GM21381 (cell line): ENCODE measurements at regions not wholly inside any gene's neighbourhood (a gene's known extent, or its start where the extent isn't known, plus 50 kb on each side); places are given as distances from the start of the nearest gene placed in this dataset.
"Not testable (repeated sequence)": the region's sequence is repeated elsewhere in the genome, so short reads cannot be mapped to it uniquely, and the experiment has no call there.

ENCODE experiments used
- ATAC-seq: cut with Tn5 transposase; IDR thresholded peaks from one replicate; pipeline ENCODE4 v1.9.1; 2021; ENCODE audit warnings: mild to moderate bottlenecking, moderate library complexity; ENCODE audit not compliant: unreplicated experiment

DNA sequence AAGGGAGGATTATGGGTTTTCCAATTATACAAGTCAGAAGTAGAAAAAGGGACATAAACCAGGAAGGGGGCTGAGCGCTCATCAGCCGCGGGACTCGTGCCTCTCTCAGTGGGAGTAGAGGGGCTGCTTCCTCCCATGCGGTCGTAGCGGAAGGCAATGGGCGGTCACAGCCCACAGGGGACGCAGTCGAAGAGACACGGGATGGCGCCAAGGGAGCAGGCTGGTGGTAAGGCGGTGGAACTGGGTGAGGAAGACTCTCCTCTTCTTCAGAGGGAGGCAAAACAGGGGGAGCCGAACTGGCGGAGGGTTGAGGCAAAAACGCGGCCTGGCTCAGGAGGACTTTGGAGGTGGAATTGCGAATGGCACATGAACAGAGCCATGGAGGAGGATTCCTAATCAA, 677.7 kb downstream of the TMEM121 start:
- no peak for ATAC-seq

DNA sequence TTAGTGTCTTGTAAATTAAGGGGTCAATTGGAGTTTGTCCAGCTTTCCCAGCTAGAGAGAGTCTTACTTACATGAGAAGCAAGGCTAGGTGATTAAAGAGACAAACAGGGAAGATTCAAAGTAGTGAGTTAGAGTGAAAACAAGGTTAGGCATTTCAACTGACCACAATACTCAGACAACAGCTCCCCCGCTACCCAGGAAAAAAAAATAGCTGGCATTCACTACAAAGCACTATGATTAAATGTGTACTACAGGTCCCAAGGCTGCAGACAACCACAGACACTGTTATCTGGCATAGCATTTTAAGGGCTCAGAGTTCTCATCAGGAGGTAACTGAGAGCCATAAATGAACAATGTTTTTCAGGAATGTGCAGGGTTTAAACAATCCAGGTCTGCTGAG, 680.9 kb downstream of the TMEM121 start:
- no peak for ATAC-seq

DNA sequence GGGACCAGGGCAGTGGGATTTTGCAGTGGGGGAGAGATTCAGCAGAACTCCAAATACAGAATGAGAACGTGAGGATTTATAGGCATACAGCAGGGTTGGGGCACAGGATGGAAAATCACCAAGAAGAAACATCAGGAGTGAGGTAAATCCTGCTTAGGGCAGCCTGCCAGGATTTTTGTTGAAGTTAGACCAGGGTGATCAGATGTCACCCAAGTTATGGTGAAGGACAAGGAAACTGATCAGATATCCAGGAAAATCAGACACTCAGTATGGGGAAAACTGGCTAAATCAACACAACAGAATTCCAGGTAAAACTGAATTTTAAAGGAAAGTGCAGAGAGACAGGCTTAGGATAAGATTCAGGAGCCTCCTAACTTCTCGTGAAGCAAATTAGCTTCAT, 682.4 kb downstream of the TMEM121 start:
- no peak for ATAC-seq

DNA sequence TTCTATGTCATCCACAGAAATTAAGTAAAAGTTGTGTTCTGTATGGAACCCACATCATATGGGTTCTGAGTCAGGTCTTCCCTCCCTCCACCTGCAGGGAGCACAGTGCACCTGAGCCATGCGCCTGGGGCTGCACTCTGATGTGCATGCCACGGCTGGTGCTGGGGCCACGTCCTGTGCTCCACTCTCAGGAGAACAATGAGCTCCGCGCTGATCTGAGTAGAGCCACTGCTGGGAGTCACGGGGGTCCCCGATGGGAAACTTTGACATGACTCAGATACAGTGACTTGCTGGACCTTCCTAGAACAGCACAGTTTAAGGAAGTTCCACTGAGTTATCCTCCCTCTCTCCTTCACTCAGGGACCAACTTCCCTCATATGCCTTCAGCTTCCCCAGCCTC, 683.4 kb downstream of the TMEM121 start:
- ATAC-seq: no peak

DNA sequence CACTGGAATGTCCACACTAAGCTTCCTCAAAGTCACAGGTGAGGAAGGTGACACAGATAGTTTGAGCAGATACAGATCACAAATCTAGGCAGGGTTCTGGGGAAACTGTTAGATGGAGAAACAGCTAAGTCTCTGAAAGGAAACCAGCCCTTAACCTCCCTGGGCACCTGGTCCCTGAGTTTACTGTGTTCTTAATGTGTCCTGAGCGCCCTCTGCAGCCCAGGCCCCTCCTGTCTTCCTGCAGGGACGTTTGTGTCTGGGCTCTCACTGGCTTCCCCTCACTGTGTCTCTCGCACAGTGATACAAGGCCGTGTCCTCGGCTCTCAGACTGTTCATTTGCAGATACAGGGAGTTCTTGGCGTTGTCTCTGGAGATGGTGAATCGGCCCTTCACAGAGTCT, 684.3 kb downstream of the TMEM121 start:
- ATAC-seq: no peak

DNA sequence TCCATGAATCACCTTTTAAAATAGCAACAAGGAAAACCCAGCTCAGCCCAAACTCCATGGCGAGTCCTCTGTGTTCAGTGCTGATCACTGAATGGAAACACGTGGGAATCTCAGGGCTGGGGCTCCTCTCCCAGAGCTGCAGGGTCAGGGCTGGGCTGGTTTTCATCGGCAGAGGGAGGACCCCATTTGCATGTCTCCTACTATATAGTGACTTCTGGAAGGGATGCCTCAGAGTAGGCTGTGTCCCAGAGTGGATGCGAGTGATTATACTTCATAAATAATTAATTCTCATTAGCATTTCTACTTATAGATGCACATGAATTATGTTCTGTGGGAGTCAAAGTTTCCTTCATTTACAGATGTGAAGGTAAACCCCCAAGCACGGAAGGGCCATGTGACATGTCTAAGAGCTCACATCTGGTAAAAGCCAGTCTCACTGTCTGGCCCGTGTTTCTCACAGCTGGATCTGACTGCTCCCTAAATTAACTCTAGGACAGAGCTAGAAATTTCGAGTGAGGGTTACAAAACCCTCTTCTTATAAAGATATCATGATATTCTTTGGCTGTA, 685.0 kb downstream of the TMEM121 start:
- ATAC-seq: no peak

DNA sequence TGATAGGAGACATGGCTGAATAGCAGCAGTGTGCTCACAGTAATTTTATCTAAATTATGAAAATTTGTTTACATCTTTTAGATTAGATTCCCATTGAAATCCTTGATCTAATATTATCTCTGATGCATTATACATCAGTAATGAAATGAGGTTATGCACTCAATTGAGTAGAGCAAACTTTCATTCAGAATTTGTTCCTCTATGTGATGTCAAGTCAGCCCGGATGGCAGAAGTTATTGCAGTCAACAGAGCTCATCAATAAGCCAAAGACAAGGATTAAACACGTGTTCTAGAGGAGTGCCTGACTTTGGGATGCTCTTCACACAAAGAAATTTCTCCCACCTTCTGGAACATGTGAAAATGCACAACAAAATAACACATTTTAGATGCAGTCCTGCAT, 688.8 kb downstream of the TMEM121 start:
- ATAC-seq: no peak

DNA sequence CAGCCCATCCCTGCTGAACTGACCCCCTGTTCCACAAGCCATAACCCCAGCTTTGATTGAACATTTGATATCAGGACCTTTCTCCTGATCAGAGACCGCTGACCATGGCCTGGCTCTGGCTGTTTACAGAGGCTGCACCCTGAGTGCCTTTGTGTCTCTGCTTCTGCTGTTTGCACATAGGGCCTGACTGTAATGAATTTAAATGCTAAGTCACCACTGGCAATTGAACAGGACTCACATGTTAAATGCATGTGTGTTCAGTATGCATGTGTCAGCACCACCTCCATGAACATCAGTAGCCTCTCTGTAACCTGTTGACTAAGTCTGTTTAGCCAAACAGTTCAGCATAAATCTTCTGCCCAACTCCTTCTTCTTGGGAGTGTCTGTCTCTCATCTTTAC, 690.3 kb downstream of the TMEM121 start:
- no peak for ATAC-seq

DNA sequence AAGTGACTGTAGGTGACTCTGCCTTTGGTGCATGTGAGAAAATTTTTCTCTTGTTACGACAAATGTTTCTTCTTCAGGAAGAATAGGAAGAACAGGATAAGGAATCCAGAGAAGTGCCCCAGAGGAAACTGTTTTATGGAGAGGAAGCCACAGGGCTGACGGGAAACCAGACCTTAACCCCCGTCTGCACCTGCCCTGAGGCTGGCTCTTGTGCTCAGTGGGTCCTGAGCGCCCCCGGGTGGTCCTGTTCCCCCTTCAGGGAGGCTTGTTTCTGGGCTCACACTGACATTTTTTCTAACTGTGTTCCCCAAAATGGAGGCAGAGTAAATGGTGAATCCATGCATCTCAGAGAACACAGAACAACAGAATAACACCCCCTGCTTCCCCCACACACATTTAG, 691.8 kb downstream of the TMEM121 start:
- no peak for ATAC-seq

DNA sequence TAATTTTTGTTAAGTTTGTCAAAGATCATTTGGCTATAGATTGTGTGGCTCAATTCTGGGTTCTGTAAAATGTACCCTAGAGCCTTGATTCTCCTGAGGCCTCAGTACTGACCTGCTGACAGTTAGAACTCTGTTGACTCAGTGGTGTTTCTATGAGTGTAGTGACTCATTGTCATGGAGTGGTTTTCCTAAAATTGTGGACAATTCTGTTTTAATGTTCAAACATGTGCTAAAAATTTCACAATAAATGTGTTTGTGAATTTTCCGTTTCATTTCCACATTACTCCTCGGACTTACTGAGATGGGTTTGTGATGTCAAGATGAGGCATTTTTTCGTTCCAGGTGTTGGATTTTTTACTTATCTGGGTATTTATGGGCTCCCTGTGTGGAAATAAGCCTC, 695.9 kb downstream of the TMEM121 start:
- ATAC-seq: no peak

DNA sequence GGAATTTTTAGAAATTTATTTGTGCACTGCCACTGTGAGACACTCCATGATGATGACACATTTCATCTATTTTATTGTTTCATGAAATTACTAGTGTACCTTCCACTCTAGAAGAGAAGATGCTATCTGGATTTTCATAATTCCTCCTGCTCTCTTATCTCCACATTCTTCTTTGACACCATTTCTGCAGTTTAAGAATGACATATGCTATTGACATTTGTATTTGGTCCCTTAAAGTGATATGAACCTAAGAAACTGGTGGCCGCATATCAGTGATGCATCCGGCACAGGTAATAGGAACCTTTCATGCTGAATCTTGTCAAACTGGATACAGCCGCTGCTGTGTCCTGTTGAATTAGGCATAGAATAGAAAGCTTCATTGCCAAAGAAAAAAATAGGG, 696.3 kb downstream of the TMEM121 start:
- ATAC-seq: no peak

DNA sequence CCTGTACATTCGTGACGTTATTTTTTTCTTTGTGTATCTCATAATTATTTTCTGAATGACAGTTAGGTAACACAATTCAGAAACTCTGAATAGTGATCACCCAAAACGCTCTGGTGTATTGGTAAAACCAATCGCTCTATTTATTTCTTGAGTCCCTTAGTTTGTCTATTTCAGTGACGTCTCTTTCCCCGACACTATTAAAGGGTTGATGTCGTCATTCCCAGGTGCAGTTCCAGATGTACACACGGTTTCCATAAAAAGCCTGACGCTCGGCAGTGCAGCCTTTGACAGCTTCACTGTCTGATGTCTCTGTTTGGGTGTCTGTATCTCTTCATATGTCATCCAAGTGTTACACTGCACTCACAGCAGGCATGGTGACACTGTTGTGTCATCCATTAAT, 701.4 kb downstream of the TMEM121 start:
- ATAC-seq: no peak

DNA sequence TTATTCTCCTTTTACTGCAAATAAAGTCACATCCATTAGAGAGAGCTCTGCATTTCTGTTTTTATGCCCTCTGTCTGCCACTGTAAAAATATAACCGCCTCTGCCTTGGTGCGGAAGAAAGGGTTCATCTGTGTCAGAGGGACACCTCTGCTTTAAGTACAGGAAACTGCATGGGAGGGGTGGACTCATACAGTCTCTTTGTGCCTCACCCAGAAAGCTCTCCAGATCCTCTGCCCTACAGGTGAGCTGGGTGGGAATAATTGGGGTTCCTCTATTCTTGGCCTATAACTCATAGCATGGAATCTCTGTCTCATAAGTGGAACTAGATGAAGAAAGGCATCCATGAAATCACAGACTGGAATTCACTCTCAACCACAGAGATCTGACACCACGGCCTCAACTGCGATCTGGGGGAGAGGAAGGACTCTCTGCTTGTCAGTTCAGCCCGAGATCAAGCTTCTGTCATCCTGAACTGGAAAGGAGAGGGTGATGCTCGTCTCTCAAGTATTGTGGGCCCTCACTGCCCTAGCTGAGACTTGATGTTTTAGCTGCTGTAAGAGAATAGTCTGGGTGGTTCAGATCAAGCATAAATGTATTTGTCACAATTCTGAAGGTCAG, 702.3 kb downstream of the TMEM121 start:
- ATAC-seq: no peak

DNA sequence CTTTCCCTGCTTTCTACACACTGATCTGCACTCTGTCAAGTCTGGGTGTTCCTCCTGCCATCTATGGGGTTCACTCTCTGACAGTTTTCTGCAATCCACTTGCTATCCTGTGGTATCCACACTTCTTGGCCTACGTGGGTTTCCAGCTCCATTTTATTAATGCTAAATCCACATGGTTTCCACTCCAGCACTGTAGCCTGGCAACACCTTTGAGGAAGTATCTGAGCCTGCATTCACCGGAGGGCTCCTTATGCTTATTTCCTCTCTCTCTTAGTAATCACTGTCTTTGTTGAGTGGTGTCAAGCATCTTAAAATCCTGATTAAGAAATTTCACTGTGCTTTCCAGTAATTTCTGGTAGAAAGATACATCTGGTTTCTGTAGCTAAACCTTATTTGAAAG, 703.7 kb downstream of the TMEM121 start:
- ATAC-seq: no peak

DNA sequence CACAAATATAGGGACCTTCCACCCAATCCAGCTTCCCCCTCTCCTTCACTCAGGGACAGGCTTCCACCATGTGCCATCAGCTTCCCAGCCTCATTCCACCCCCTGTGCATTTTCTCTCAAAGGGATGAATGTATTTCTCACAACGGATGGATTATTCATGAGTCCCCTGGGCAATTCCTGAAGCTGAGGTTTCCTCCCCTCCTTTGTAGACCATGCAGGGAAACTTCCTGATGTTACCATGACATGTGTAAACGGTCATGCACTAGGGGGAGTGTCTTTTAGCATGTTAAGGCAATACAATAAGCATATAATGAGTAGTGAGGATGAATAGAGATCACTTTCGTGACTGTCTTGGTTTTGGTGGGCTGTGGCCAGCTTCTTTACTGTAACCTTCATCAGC, 706.8 kb downstream of the TMEM121 start:
- ATAC-seq: not testable (repeated sequence)

DNA sequence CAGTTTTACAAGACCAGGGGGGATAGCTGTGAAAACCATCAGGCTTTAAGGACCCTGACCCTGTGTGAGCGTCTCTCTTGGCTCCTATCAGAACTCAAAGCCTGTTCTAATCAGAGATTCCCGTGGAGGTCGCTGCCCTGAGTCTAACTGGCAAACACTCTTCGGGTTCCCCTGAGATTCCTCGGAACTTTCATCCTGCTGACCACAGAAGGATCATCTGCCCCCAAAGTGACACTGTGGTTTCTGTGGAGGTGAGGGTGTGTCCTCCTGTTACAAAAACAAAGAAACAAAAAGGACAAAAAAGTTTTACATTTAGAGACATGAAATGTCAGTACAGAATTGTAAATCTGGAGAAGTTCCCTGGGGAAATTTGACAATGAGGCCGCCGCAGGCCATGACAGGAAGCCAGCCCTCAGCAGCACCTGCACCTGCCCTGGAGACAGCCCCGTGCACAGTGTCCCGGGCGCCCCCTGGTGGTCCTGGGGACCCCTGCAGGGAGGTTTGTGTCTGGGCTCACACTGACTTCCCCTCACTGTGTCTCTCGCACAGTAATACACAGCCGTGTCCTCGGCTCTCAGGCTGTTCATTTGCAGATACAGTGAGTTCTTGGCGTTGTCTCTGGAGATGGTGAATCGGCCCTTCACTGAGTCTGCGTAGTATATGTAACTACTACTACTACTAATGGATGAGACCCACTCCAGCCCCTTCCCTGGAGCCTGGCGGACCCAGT, 708.3 kb downstream of the TMEM121 start:
- ATAC-seq: not testable (repeated sequence)

DNA sequence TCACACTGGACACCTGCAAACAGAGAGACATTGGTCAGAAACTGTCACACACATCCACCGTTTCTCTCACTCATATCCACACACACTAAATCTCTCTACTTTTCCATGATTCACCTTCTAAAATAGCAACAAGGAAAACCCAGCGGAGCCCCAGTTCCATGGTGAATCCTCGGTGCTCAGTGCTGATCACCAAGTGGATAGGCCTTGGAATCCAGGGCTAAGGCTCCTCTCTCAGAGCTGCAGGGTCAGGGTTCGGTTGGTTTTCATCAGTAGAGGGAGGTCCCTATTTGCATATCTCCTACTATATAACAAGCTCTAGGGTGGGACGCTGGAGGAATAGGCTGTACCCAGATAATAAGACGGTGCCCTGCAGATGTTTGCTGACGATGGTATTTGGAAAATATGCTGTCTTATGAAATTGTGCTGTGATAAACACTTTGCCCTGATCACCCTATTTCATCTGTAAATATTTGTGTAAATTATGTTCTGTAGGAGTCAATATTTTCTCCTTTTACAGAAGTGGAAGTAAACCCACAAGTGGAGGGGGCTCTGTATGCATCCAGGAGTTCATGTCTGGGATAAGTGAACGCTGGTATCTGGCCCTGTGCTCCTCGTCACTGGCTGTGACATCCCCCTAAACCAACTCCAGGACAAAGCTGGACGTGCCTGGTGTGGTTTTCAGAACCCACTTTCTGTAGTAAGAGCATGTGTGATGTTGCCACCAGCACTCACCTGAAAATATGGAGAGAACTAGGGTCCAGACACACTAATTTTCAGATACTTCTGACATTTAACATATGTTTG, 709.2 kb downstream of the TMEM121 start:
- ATAC-seq: no peak

DNA sequence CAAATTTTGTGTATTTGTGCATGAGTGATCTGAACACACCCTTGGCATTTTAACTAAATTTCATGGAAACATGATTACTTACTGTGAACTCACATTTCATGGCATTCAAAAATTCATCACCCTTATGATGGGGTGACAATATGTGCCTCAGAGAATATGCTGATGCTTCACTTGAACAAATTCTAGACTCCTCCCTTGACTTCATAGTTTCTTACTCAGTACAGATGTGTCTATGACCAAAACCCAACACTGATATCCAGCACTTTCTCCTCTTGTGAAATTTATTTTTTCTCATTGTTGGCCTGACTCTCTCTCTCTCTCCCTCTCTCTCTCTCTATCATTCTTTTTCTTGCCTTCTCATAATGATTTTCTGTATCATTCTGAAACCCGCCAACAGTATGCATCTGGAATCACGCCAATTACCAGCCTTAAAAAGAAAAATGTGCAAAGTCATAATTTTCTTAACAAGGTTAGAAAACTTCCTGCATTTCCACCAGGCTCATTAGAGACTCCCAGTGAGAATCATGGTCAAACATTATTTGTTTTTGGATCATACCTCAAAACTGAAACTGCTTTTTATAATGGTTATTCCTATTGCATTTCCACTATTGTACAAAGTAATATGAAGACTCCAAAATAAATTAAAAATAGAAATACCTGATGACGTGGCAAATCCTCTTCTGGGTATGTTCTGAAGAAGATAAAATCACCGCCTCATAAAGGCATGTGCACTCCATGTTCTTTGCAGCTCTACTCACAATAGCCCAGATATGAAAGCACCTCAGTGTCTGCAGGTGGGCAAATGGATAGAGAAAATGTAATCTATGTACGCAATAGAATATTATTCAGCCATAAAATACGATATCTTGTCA, 722.2 kb downstream of the TMEM121 start:
- ATAC-seq: no peak

DNA sequence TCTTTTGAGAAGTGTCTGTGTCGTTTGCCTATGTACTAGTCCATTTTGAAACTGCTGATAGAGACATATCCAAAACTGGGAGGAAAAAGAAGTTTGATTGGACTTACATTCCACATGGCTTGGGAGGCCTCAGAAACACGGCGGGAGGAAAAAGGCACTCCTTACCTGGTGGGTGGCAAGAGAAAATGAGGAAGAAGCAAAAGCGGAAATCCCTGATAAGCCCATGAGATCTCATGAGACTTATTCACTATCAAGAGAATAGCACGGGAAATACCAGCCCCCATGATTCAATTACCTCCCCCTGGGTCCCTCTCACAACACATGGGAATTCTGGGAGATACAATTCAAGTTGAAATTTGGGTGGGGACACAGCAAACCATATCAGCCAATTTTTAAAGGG, 727.6 kb downstream of the TMEM121 start:
- not testable (repeated sequence) for ATAC-seq

DNA sequence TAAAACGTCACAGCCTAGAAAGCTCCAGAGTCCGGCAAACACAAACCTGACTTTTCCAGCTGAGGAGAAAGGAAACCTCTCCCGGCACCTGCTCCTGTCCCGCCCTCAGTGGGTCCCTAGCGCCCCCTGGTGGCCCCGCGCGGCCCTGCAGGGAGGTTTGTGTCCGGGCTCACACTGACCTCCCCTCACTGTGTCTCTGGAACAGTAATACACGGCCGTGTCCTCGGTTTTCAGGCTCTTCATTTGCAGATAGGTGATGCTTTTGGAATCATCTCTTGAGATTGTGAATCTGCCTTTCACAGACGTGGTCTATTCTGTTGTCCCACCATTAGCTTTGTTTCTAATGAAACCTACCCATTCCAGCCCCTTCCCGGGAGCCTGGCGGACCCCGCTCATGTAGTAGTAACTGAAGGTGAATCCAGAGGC, 731.2 kb downstream of the TMEM121 start:
- not testable (repeated sequence) for ATAC-seq
